ENCODE measurements at regions not wholly inside any gene's neighbourhood (a gene's known extent, or its start where the extent isn't known, plus 50 kb on each side); places are given as distances from the start of the nearest gene placed in this dataset.

- Histone ChIP-seq H3K4me1 (no peaks in the 10 kb centered on the region), H3K27me3 (no peaks in the 10 kb centered on the region), H3K9me3 (no peaks in the 10 kb centered on the region), H3K4me3 (no peak overlapping the region), H3K36me3 (no peaks in the 10 kb centered on the region), H3K27ac (no peak overlapping the region)
- intact Hi-C loops (cut with DNase I): no loop called here
- TF ChIP-seq POLR2A (IDR thresholded peaks at IDR 0.05): no peak
- TF ChIP-seq, protein P1, sequence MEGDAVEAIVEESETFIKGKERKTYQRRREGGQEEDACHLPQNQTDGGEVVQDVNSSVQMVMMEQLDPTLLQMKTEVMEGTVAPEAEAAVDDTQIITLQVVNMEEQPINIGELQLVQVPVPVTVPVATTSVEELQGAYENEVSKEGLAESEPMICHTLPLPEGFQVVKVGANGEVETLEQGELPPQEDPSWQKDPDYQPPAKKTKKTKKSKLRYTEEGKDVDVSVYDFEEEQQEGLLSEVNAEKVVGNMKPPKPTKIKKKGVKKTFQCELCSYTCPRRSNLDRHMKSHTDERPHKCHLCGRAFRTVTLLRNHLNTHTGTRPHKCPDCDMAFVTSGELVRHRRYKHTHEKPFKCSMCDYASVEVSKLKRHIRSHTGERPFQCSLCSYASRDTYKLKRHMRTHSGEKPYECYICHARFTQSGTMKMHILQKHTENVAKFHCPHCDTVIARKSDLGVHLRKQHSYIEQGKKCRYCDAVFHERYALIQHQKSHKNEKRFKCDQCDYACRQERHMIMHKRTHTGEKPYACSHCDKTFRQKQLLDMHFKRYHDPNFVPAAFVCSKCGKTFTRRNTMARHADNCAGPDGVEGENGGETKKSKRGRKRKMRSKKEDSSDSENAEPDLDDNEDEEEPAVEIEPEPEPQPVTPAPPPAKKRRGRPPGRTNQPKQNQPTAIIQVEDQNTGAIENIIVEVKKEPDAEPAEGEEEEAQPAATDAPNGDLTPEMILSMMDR (IDR thresholded peaks at IDR 0.05): no peak
- WGBS, 2 donors: 70 to 83% methylated on average over 5 of the region's 5 CpGs
- no peak for DNase-seq
These were observed 324.5 kb upstream of the GBE1 start for GRCh38 chr3:82085851-82086475.

GRCh38 chr3:82085356-82085755 lies 323.9 kb upstream of the GBE1 start:
- no peak for DNase-seq
- intact Hi-C loops (cut with DNase I): no loop called here
- H3K27me3 ChIP-seq: no peaks in the 10 kb centered on the region
- no peaks in the 10 kb centered on the region for H3K4me1 ChIP-seq
- TF ChIP-seq, protein P1 (IDR thresholded peaks at IDR 0.05): no peak
- TF ChIP-seq POLR2A (IDR thresholded peaks at IDR 0.05): no peak
- H3K36me3 ChIP-seq: no peaks in the 10 kb centered on the region
- no peak overlapping the region for H3K4me3 ChIP-seq
- no peaks in the 10 kb centered on the region for H3K9me3 ChIP-seq
- H3K27ac ChIP-seq: no peak overlapping the region
- WGBS, 2 donors: 76 to 84% methylated on average over 3 of the region's 3 CpGs

DNA sequence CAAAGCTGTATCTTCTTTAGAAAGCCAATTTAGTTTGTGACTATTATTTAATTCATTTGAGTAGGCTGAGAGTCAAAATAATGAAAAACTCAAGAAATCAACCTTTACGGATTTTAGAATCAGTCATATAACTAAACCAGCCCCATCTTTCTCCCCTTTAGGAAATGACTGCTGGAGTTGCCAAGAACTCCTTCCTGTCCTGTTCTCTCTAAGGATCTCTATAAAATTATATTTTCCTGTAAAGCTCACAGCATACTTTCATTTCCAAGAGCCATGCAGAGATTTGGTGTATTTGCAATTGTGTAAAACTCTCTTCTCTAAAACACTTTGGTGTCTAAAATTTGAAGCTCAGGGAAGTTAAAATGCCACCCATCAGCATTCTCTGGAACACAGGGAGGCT lies 323.4 kb upstream of the GBE1 start:
- TF ChIP-seq, protein P1 (IDR thresholded peaks at IDR 0.05): no peak
- TF ChIP-seq POLR2A (IDR thresholded peaks at IDR 0.05): no peak
- Histone ChIP-seq H3K27me3 (no peaks in the 10 kb centered on the region), H3K27ac (no peak overlapping the region), H3K9me3 (no peaks in the 10 kb centered on the region), H3K4me3 (no peak overlapping the region), H3K4me1 (no peaks in the 10 kb centered on the region), H3K36me3 (no peaks in the 10 kb centered on the region)
- intact Hi-C loops (cut with DNase I): no loop called here
- no peak for DNase-seq
- 42 to 76% methylated on average over 1 of the region's 1 CpG for WGBS, 2 donors

GRCh38 chr3:82082796-82083195 lies 321.4 kb upstream of the GBE1 start:
- Histone ChIP-seq H3K36me3 (no peaks in the 10 kb centered on the region), H3K9me3 (no peaks in the 10 kb centered on the region), H3K27ac (no peak overlapping the region), H3K4me3 (no peak overlapping the region), H3K27me3 (no peaks in the 10 kb centered on the region), H3K4me1 (no peaks in the 10 kb centered on the region)
- DNase-seq: no peak
- intact Hi-C loops (cut with DNase I): no loop called here
- no peak for TF ChIP-seq POLR2A (IDR thresholded peaks at IDR 0.05)
- TF ChIP-seq, protein P1 (IDR thresholded peaks at IDR 0.05): no peak

GRCh38 chr3:82081351-82081750 lies 319.9 kb upstream of the GBE1 start:
- DNase-seq: no peak
- intact Hi-C loops (cut with DNase I): no loop called here
- H3K4me3 ChIP-seq: no peak overlapping the region
- no peaks in the 10 kb centered on the region for H3K9me3 ChIP-seq
- WGBS, 2 donors: 79 to 87% methylated on average over 2 of the region's 2 CpGs
- H3K4me1 ChIP-seq: no peaks in the 10 kb centered on the region
- H3K27me3 ChIP-seq: no peaks in the 10 kb centered on the region
- no peaks in the 10 kb centered on the region for H3K36me3 ChIP-seq
- no peak for TF ChIP-seq POLR2A (IDR thresholded peaks at IDR 0.05)
- TF ChIP-seq, protein P1 (IDR thresholded peaks at IDR 0.05): no peak
- H3K27ac ChIP-seq: no peak overlapping the region
